Mesothelial cell of epicardium (in vitro differentiated cells): ENCODE measurements at regions not wholly inside any gene's neighbourhood (a gene's known extent, or its start where the extent isn't known, plus 50 kb on each side); places are given as distances from the start of the nearest gene placed in this dataset.

Experiments used
- DNase-seq, 2 experiments: peaks; one replicate each; pipeline ENCODE4 v3.0.0; 2021; ENCODE audit warnings: low spot score in 2 of 2; ENCODE audit not compliant: unreplicated experiment in 2 of 2
- H3K27ac Mint-ChIP-seq: 2 replicates; pipeline ENCODE4 v1.8.0; 2021; ENCODE audit warnings: mixed read lengths
- H3K27me3 Mint-ChIP-seq: 2 replicates; pipeline ENCODE4 v1.8.0; 2021; ENCODE audit warnings: low read depth, mixed read lengths
- H3K36me3 Mint-ChIP-seq: 2 replicates; pipeline ENCODE4 v1.8.0; 2021; ENCODE audit warnings: mixed read lengths
- H3K4me1 Mint-ChIP-seq: 2 replicates; pipeline ENCODE4 v1.8.0; 2021; ENCODE audit warnings: mixed read lengths
- H3K4me3 Mint-ChIP-seq: 2 replicates; pipeline ENCODE4 v1.8.0; 2021; ENCODE audit warnings: mild to moderate bottlenecking, moderate library complexity, mixed read lengths
- H3K9me3 Mint-ChIP-seq: 2 replicates; pipeline ENCODE4 v1.8.0; 2021; ENCODE audit warnings: mixed read lengths
- TF ChIP-seq, protein P1 (sequence below): fragments of 200-600 bp; sonication (generic); IDR thresholded peaks from one replicate; pipeline ENCODE4 v1.5.0; 2021; ENCODE audit warnings: antibody characterized with exemption; ENCODE audit not compliant: unreplicated experiment

- Mint-ChIP-seq H3K4me3 (no peak overlapping the region), H3K9me3 (no peaks in the 10 kb centered on the region), H3K27me3 (peaks cover 19% of the 10 kb centered on the region), H3K4me1 (no peaks in the 10 kb centered on the region), H3K27ac (no peak overlapping the region), H3K36me3 (no peaks in the 10 kb centered on the region)
- DNase-seq, result no peak
- TF ChIP-seq, protein P1, sequence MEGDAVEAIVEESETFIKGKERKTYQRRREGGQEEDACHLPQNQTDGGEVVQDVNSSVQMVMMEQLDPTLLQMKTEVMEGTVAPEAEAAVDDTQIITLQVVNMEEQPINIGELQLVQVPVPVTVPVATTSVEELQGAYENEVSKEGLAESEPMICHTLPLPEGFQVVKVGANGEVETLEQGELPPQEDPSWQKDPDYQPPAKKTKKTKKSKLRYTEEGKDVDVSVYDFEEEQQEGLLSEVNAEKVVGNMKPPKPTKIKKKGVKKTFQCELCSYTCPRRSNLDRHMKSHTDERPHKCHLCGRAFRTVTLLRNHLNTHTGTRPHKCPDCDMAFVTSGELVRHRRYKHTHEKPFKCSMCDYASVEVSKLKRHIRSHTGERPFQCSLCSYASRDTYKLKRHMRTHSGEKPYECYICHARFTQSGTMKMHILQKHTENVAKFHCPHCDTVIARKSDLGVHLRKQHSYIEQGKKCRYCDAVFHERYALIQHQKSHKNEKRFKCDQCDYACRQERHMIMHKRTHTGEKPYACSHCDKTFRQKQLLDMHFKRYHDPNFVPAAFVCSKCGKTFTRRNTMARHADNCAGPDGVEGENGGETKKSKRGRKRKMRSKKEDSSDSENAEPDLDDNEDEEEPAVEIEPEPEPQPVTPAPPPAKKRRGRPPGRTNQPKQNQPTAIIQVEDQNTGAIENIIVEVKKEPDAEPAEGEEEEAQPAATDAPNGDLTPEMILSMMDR, result no peak
Measured at GRCh38 chr16:50961952-50962351, 189.1 kb downstream of the SALL1 start.

GRCh38 chr16:50960517-50961202, 190.4 kb downstream of the SALL1 start:
- H3K4me3 Mint-ChIP-seq, result no peak overlapping the region
- H3K36me3 Mint-ChIP-seq, result no peaks in the 10 kb centered on the region
- TF ChIP-seq, protein P1, result no peak
- no peak overlapping the region for H3K27ac Mint-ChIP-seq
- no peaks in the 10 kb centered on the region for H3K9me3 Mint-ChIP-seq
- no peaks in the 10 kb centered on the region for H3K4me1 Mint-ChIP-seq
- H3K27me3 Mint-ChIP-seq, result peaks cover 15% of the 10 kb centered on the region
- no peak for DNase-seq

GRCh38 chr16:50957056-50957455, 194.0 kb downstream of the SALL1 start:
- no peak overlapping the region for H3K4me3 Mint-ChIP-seq

DNA sequence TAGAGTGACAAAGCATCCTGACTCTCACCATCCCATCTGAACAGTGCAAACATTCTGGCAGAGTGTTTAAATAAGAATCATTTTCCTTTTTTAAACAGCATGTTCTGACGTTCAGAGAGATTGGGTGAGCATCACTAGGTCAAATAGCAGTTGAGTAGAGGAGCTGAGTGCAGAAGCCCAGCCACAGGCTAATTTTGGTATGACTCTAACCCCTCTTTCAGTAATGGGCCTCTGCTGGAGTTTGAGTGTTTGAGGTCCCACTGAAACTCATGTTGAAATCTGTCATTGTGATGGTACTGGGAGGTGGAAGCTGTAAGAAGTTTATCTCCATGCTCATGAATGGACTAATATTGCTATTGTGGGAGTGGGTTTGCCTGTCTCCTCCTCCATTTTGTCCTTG, 194.4 kb downstream of the SALL1 start:
- Mint-ChIP-seq H3K36me3 (no peaks in the 10 kb centered on the region), H3K4me3 (no peak overlapping the region), H3K27me3 (peaks cover 45% of the 10 kb centered on the region), H3K9me3 (no peaks in the 10 kb centered on the region), H3K4me1 (no peaks in the 10 kb centered on the region), H3K27ac (no peak overlapping the region)
- no peak for DNase-seq
- TF ChIP-seq, protein P1, result no peak

More at GRCh38 chr16:50957056-50957455, 194.0 kb downstream of the SALL1 start:
- Mint-ChIP-seq H3K27me3 (peaks cover 44% of the 10 kb centered on the region), H3K9me3 (no peaks in the 10 kb centered on the region), H3K36me3 (no peaks in the 10 kb centered on the region), H3K4me1 (no peaks in the 10 kb centered on the region), H3K27ac (no peak overlapping the region)
- DNase-seq, result no peak
- TF ChIP-seq, protein P1, result no peak

- Mint-ChIP-seq H3K27me3 (peaks cover 41% of the 10 kb centered on the region), H3K9me3 (no peaks in the 10 kb centered on the region), H3K4me1 (no peaks in the 10 kb centered on the region), H3K27ac (no peak overlapping the region), H3K4me3 (no peak overlapping the region), H3K36me3 (no peaks in the 10 kb centered on the region)
- DNase-seq, result no peak
- TF ChIP-seq, protein P1, result no peak
Measured at GRCh38 chr16:50955311-50955710, 195.8 kb downstream of the SALL1 start.
